Peyer's patch (tissue), 4 donors: ENCODE measurements at regions not wholly inside any gene's neighbourhood (a gene's known extent, or its start where the extent isn't known, plus 50 kb on each side); places are given as distances from the start of the nearest gene placed in this dataset.

Experiments
- DNase-seq, 3 donors: peaks; one replicate each; pipeline ENCODE4 v3.0.0-alpha.2; 2017 to 2019
- H3K27ac ChIP-seq, 4 donors: fragments of 200-600 bp; sonication (generic); one replicate each; pipeline ENCODE4 v1.5.1; 2016 to 2019
- H3K27me3 ChIP-seq, 2 donors: fragments of 200-600 bp; sonication (generic); one replicate each; pipeline ENCODE4 v1.5.1; 2019
- H3K36me3 ChIP-seq, 3 donors: fragments of 200-600 bp; sonication (generic); one replicate each; pipeline ENCODE4 v1.5.1; 2016 to 2019
- H3K4me1 ChIP-seq, 4 donors: fragments of 200-600 bp; sonication (generic); one replicate each; pipeline ENCODE4 v1.5.1; 2016 to 2019
- H3K4me3 ChIP-seq, 4 donors: fragments of 200-600 bp; sonication (generic); 1 replicate in 3 of 4; 2 replicates in 1 of 4; pipeline ENCODE4 v1.5.1; 2016 to 2019; ENCODE audit warnings: mild to moderate bottlenecking in 1 of 4
- H3K9me3 ChIP-seq, 4 donors: fragments of 200-600 bp; sonication (generic); one replicate each; pipeline ENCODE4 v1.5.1; 2016 to 2019; ENCODE audit warnings: mild to moderate bottlenecking in 1 of 4
- POLR2A ChIP-seq, 2 donors: fragments of 450-650 bp; IDR thresholded peaks; one replicate each; pipeline ENCODE4 v1.5.1; 2017; ENCODE audit warnings: antibody characterized with exemption in 2 of 2, mild to moderate bottlenecking in 2 of 2, moderate library complexity in 2 of 2
- TF ChIP-seq, protein P1 (sequence below), 6 experiments: fragments of 450-650 bp in 4 of 6; fragments of 200-600 bp in 2 of 6; sonication (generic) in 1 of 6; IDR thresholded peaks; one replicate each; pipeline ENCODE4 v1.5.1; 2017 to 2019; ENCODE audit warnings: antibody characterized with exemption in 6 of 6, mild to moderate bottlenecking in 3 of 6, moderate library complexity in 1 of 6

DNA sequence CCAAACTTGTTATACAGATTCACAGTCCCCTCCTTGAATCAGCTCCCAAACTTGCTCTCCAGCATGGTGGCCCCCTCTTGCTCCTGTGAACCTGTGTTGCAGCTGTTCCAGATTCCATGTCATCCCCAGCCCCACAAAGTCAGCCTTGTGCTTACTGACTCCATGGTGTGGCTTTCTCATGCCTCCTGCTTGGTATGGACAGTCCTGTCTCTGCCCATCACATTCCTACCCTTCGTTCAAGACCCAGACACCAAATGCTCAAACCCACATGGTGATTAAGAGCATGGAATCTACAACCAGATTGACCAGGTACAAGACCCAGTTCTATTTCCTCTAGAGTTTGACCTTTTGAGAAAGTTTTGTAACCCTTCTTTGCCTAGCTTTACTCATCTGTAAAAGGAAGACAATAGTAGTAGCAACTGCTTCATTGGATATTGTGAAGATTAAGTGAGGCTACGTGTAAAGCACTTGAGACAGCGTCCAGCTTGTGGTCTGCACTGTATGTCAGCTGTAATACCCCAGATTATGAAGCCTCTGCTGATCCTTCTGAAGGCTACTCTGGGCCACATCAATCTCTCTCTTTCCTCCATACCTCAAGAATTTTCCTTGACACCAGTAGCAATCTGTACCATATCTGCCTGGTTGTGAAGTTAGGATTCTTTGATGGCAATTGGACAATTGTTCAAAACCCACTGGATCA lies 146.4 kb upstream of the HAAO start:
- Histone ChIP-seq H3K4me3 (no peak overlapping the region), H3K27ac (no peak overlapping the region), H3K9me3 (no peaks in the 10 kb centered on the region), H3K4me1 (peaks cover 0 to 12% (median 0%) of the 10 kb centered on the region in 4 donors), H3K36me3 (no peaks in the 10 kb centered on the region), H3K27me3 (no peaks in the 10 kb centered on the region)
- TF ChIP-seq, protein P1, sequence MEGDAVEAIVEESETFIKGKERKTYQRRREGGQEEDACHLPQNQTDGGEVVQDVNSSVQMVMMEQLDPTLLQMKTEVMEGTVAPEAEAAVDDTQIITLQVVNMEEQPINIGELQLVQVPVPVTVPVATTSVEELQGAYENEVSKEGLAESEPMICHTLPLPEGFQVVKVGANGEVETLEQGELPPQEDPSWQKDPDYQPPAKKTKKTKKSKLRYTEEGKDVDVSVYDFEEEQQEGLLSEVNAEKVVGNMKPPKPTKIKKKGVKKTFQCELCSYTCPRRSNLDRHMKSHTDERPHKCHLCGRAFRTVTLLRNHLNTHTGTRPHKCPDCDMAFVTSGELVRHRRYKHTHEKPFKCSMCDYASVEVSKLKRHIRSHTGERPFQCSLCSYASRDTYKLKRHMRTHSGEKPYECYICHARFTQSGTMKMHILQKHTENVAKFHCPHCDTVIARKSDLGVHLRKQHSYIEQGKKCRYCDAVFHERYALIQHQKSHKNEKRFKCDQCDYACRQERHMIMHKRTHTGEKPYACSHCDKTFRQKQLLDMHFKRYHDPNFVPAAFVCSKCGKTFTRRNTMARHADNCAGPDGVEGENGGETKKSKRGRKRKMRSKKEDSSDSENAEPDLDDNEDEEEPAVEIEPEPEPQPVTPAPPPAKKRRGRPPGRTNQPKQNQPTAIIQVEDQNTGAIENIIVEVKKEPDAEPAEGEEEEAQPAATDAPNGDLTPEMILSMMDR (IDR thresholded peaks at IDR 0.05) = no peak
- no peak for TF ChIP-seq POLR2A (IDR thresholded peaks at IDR 0.05)
- no peak for DNase-seq

DNA sequence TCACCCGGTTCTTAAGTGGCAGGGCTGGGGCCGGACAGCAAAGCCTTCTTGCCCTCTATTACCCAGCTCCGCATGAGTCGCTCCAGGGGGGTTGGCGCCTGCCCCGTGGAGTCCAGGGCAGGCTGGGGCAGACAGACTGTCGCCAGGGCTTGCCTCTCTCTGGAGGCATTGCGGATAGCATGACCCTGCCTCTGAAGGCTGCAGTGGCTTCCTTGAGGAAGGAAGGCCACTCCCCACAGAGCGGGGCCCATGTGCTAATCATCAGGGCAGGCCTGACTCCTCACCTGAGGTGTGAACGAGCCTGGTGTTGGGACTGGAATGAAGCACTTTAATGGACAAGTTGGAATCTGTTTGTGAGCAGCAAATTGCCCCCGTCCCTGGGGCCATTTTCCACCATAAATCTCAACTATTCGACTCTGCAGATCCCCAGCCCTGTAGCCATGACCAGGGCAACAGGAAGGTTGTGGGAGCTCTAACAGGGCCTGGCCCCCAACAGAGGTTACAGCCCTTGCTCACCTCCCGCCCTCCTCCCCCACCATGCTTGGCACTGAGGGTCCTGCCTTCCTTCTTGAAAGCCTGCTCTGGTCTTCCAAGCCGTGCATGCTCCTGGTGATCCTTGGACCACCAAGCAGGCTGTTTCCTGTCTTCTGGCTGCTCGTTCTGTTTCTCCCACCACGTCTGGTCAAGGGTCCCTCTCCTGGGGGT lies 144.9 kb upstream of the HAAO start:
- TF ChIP-seq POLR2A (IDR thresholded peaks at IDR 0.05) = no peak
- TF ChIP-seq, protein P1 (IDR thresholded peaks at IDR 0.05) = no peak
- H3K36me3 ChIP-seq = no peaks in the 10 kb centered on the region
- H3K9me3 ChIP-seq = no peaks in the 10 kb centered on the region
- H3K4me1 ChIP-seq = peaks cover 0 to 10% (median 0%) of the 10 kb centered on the region in 4 donors
- H3K27me3 ChIP-seq = no peaks in the 10 kb centered on the region
- DNase-seq = peak in 1 of 3 donors; percentile 24
- H3K4me3 ChIP-seq = no peak overlapping the region
- H3K27ac ChIP-seq = no peak overlapping the region

DNA sequence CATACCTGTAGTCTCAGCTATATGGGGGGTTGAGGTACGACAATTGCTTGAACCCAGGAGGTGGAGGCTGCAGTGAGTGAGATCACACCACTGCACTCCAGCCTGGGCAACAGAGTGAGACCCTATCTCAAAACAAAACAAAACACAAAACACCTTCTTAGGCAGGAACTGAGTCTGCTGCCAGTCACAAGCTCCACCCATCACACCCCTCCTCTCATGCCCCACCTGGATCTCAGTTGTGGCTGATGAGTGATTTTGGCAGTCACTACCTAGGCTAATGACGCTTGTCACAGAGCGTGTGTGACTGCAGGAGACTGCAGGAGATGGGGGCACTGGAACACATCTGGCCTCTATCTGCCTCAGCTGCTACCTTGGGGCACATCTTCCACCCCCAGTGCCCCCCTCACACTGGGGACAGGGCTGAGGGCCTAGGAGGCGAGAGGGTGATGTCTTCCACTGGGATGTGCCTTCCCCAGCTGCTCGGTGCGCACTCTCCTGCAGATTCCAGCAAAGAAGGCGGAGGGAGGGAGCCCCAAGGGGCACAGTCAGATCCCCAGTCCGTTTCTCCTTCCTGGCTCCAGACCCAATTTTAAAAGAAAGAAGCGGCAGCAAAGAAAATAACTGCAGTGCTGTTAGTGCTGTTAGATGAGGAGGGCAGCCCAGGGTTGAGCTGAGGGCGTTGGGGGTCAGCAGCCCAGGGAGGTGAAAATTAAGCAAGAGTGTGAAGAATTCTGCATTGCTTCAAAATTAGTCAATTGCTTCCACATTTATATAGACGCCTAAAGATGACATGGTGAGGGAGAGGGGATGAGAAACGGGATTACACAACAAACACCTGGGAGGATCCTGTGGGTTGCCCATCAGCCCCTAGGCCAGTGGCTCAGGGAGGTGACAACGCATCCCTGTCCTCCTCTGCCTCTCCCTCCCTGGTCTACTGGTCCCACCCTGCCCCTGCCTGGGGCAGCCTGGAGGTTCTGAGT lies 143.6 kb upstream of the HAAO start:
- peaks cover 0 to 16% (median 0%) of the 10 kb centered on the region in 4 donors for H3K4me1 ChIP-seq
- no peaks in the 10 kb centered on the region for H3K9me3 ChIP-seq
- H3K36me3 ChIP-seq = no peaks in the 10 kb centered on the region
- no peak overlapping the region for H3K27ac ChIP-seq
- no peak for DNase-seq
- no peaks in the 10 kb centered on the region for H3K27me3 ChIP-seq
- TF ChIP-seq, protein P1 (IDR thresholded peaks at IDR 0.05) = no peak
- no peak for TF ChIP-seq POLR2A (IDR thresholded peaks at IDR 0.05)
- no peak overlapping the region for H3K4me3 ChIP-seq

DNA sequence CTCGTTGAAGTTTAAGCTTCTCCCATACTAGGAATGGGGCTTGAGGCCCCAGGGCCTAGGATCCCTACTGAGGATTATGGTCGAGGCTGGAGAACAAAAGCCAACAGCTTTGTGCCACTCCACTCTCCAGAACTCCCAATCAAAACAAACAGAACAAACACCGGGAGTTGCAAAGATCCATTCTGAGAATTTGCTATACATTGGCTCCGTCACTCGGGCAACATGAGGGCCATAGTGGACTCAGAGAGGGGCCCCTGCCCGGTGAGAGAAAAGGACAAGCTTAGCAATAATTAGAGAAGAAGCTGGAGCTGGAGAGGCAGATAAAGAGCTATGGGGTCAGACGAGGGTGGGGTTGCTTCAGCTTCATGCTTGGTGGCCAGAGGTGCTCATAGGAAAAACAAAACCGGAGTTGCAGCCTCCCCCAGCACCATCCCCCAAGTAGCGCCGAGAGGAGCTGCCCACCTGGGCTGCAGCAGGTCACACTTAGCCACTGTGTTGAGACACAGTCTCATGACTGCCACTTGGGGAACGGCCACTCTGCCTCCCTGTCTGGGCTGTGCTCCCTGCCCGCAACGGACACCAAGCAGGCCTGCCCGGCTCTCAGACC lies 142.3 kb upstream of the HAAO start:
- no peak for DNase-seq
- H3K4me1 ChIP-seq = peaks cover 0 to 23% (median 1%) of the 10 kb centered on the region in 4 donors
- TF ChIP-seq, protein P1 (IDR thresholded peaks at IDR 0.05) = no peak
- no peak for TF ChIP-seq POLR2A (IDR thresholded peaks at IDR 0.05)
- no peak overlapping the region for H3K27ac ChIP-seq
- no peak overlapping the region for H3K4me3 ChIP-seq
- H3K27me3 ChIP-seq = no peaks in the 10 kb centered on the region
- no peaks in the 10 kb centered on the region for H3K9me3 ChIP-seq
- no peaks in the 10 kb centered on the region for H3K36me3 ChIP-seq

DNA sequence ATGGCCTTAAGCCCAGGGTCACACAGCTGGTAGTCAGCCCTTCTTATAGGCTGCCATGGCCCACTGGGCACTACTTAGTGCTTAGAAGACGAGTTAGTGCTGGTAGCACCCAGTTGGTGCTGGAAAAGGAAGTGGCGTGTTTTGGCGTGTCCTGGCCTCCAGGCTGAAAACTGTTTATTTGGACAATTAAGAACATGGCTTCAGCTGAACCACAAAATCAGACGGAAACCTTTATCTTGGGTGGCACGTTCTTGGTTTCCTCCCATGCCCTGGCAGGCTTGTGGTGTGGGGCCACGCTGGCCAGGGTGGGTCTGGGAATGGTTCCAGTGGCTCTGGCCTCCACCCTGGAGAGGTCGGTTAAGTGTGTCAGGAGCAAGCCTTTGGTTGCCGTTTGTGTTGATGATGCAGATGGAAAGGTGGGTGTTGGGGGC lies 141.5 kb upstream of the HAAO start:
- H3K27ac ChIP-seq = no peak overlapping the region
- TF ChIP-seq, protein P1 (IDR thresholded peaks at IDR 0.05) = no peak
- TF ChIP-seq POLR2A (IDR thresholded peaks at IDR 0.05) = no peak
- no peaks in the 10 kb centered on the region for H3K9me3 ChIP-seq
- no peak for DNase-seq
- no peaks in the 10 kb centered on the region for H3K36me3 ChIP-seq
- peaks cover 0 to 24% (median 4%) of the 10 kb centered on the region in 4 donors for H3K4me1 ChIP-seq
- H3K27me3 ChIP-seq = no peaks in the 10 kb centered on the region
- no peak overlapping the region for H3K4me3 ChIP-seq
